Panc1 (cell line): ENCODE measurements at regions not wholly inside any gene's neighbourhood (a gene's known extent, or its start where the extent isn't known, plus 50 kb on each side); places are given as distances from the start of the nearest gene placed in this dataset.

Experiments
- SIN3A ChIP-seq: IDR thresholded peaks from 2 replicates; pipeline ENCODE4 v1.6.1; 2012; ENCODE audit warnings: low read depth, mild to moderate bottlenecking, low read length, moderate library complexity, borderline replicate concordance; ENCODE audit not compliant: insufficient read depth
- TF ChIP-seq, protein P1 (sequence below): fragments of 450-650 bp; IDR thresholded peaks from 2 replicates; pipeline ENCODE4 v1.5.1; 2017; ENCODE audit warnings: mild to moderate bottlenecking

DNA sequence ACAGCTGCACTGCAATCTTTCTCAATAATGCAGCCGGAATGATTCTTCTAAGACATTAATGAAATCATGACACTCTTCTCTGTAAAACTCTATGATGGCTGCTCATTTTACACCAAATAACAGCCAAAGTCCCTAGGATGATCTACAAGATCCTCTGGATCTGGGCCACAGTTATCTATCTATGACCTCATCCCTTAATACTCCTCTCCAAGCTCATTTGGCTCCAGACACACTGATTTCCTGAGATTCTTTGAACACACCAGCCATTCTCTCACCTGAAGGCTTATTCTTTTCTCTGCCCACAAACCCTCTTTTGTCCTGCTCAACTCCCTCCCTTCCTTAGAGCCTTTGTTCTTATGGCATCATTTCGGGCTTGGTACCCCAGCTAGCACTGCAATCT, 577.4 kb upstream of the ANKRD30A start:
- TF ChIP-seq, protein P1, sequence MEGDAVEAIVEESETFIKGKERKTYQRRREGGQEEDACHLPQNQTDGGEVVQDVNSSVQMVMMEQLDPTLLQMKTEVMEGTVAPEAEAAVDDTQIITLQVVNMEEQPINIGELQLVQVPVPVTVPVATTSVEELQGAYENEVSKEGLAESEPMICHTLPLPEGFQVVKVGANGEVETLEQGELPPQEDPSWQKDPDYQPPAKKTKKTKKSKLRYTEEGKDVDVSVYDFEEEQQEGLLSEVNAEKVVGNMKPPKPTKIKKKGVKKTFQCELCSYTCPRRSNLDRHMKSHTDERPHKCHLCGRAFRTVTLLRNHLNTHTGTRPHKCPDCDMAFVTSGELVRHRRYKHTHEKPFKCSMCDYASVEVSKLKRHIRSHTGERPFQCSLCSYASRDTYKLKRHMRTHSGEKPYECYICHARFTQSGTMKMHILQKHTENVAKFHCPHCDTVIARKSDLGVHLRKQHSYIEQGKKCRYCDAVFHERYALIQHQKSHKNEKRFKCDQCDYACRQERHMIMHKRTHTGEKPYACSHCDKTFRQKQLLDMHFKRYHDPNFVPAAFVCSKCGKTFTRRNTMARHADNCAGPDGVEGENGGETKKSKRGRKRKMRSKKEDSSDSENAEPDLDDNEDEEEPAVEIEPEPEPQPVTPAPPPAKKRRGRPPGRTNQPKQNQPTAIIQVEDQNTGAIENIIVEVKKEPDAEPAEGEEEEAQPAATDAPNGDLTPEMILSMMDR = no peak
- TF ChIP-seq SIN3A = no peak
